HG02678 (cell line): ENCODE measurements at regions not wholly inside any gene's neighbourhood (a gene's known extent, or its start where the extent isn't known, plus 50 kb on each side); places are given as distances from the start of the nearest gene placed in this dataset.

Experiments used
- ATAC-seq: cut with Tn5 transposase; IDR thresholded peaks from one replicate; pipeline ENCODE4 v1.9.1; 2021; ENCODE audit warnings: mild to moderate bottlenecking, moderate library complexity; ENCODE audit not compliant: unreplicated experiment

GRCh38 chr7:155178096-155178495 lies 108.0 kb downstream of the HTR5A start:
- no peak for ATAC-seq

- ATAC-seq: no peak
Observed at GRCh38 chr7:155181768-155182167, 111.6 kb downstream of the HTR5A start.

DNA sequence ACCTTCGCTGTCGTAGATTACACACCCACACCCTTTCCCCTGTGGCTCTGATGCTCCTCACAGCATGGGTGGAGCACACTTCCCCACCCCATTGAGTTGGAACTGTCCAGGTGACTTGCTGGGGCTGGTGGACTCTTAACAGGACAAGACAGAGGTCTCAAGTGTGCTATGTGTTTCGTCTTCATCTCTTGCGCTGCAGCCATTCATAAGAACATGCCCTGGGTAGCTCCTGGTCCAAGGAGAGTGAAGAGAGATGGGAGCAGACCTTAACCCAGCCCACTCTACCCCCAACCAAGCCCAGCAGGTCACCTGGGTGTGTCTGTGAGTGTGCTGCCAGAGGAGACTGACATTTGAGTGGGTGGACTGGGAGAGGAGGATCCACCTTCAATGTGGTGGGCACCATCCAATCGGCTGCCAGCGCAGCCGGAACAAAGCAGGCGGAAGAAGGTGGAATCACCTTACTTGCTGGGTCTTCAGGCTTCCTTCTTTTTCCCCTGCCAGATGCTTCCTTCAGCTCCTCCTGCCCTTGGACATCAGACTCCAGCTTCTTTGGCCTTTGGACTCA lies 112.4 kb downstream of the HTR5A start:
- ATAC-seq: no peak

- no peak for ATAC-seq
Observed at GRCh38 chr7:155183655-155184054, 113.5 kb downstream of the HTR5A start.

DNA sequence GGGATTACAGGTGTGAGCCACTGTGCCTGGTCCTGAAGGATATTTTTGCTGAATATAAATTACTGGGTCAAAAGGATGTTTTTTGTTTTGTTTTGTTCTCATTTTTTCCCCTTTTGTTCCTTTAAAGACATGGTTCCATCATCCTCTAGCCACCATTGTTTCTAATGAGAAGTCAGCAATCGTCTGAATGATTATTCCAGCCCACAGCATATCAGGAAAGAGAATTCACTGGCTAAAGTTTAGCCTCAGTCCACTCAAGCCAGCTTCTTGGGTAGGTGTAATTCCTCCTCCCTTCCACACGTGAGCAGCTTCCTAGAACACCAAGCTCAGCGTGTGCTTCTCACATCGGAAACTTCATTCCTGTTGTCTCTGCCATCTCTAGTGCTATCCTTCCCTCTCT lies 112.8 kb upstream of the INSIG1 start:
- ATAC-seq: no peak

GRCh38 chr7:155187061-155187785 lies 110.5 kb upstream of the INSIG1 start:
- ATAC-seq: no peak

GRCh38 chr7:155188357-155188756 lies 109.3 kb upstream of the INSIG1 start:
- ATAC-seq: no peak

GRCh38 chr7:155188821-155189581 lies 108.7 kb upstream of the INSIG1 start:
- no peak for ATAC-seq

GRCh38 chr7:155189590-155189989 lies 108.1 kb upstream of the INSIG1 start:
- ATAC-seq: no peak

DNA sequence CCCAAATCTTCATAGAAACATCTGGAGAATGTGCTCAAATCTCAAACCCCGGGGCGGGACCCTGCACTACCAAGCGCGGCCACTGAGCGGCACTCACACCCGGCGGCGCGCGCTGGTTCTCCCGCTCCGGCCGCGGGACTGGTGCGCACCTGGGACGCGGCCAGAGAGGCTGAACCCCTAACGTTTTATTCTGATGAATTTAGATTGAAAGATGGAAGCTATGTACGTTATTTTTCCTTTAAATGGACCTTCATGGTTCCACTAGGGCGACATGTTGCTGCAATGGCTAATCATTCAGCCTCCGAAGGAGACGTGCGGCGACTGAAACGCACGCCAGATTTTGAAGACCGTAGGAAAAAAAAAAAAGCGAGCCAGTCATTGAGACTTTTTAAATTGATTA lies 107.0 kb upstream of the INSIG1 start:
- peak; percentile 62 for ATAC-seq

DNA sequence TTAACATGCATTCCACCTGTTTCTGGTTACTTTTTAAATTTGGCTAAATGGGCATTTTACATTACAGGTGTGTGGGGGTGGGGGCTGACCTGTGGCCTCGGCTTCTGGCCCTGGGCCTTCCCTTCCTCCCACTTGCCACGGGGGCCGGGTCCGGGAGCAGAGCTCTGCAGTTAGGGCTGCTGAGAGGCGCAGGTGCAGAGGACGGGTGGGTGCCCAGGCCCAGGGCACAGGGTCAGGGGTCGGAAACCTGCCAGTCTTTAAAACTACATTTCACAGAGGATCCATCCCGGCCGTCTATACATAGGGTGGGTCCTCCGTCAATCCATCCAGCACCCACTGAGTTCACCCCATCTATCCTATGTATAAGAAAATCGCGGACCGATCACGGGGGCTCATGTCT lies 106.5 kb upstream of the INSIG1 start:
- ATAC-seq: no peak

DNA sequence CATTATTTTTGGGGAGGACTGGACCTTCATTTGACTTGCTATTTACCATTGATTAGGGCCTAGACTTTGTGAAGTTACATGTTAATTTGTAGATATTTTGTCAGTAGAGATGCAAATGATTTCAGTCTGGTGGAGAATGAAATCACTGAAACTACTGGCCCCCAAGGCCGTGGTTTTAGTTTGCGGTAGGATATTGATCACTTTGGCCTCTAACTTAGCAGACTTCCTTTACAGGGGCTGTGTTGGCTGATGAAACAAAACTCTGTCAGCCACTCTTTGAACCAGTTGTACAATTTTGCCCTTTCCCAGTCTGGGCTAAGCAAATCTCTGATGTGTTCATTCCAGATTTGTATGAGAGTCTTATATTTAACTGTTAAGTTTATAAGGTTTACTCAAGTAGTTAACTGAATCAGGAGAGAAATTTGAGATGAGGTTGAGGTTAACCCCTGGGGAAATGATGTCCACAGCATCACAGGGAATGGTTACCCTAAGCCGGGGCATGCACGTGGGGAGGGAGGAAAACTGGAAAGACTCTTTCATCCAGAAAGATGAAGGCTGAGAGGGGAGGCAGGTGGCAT lies 105.7 kb upstream of the INSIG1 start:
- peak; percentile 63 for ATAC-seq

GRCh38 chr7:155192961-155193640 lies 104.6 kb upstream of the INSIG1 start:
- ATAC-seq: no peak

- no peak for ATAC-seq
Observed at GRCh38 chr7:155193716-155194115, 104.0 kb upstream of the INSIG1 start.

- no peak for ATAC-seq
Observed at GRCh38 chr7:155194382-155195140, 103.1 kb upstream of the INSIG1 start.

DNA sequence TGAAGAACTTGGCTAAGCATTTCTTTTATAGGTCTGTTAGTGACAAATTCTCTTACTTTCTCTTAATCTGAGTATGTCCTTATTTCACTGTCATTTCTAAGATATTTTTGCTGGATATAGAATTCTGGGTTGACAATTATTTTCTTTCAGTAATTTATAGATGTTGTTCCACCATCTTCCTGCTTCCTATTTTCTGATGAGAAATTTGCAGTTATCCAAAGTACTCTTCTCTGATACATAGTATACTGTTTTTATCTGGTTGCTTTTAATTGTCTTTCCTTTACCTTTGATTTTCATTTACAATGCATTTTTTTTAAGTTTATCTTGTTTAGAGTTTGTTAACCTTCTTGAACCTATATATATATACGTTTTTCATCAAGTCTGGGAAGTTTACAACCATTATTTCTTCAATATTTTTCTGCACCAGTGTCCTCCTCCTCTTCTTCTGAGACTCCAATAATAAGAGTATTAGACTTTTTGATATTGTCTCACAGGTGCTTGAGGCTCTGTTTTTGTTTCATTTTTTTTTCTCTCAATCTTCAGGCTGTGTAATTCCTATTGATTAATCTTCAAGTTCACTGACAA lies 101.6 kb upstream of the INSIG1 start:
- ATAC-seq: no peak

DNA sequence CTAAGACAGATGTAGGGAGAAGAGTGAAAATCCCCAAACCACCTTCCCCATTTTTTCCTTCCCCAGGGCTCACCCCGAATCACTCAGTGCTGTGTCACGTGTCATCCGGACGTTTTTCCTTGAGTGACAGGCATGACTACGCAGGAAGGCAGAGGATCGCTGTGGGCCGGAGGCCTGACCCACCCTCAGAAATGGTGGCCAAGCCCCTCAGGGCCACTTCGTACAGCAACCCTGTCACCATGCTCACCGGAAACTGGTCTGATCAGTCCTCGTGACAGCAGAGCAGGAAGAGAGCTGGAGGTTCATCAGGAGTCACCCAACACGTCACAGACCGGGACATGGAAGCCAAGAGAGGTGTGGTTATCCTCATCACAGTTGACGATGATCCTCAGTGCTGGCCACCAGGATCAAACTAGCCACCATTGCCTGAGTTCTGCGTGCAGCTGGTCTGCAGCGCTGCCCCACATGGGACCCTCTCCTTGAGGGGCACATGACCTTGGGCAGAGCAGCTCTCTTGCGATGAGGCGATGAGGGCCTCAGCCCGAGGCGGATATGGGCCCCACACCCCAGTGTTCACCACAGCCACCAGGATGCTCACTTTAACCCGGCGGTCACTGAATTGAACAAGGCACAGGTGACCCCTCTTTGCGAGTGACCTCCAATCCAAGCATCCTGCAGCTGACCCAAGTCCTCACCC lies 99.3 kb upstream of the INSIG1 start:
- ATAC-seq: no peak

- peak; percentile 76 for ATAC-seq
Observed at GRCh38 chr7:155198901-155199845, 98.5 kb upstream of the INSIG1 start.
